SK-N-MC (cell line): ENCODE measurements at regions not wholly inside any gene's neighbourhood (a gene's known extent, or its start where the extent isn't known, plus 50 kb on each side); places are given as distances from the start of the nearest gene placed in this dataset.

Experiments used
- EZH2 ChIP-seq: fragments of 200-600 bp; sonication (generic); IDR thresholded peaks from one replicate; pipeline ENCODE4 v1.6.1; 2017; ENCODE audit warnings: antibody characterized with exemption
- POLR2AphosphoS5 ChIP-seq: IDR thresholded peaks from 2 replicates; pipeline ENCODE4 v1.6.1; 2012; ENCODE audit warnings: mild to moderate bottlenecking, low read depth, low read length, borderline replicate concordance

GRCh38 chr11:21949763-21950413 lies 243.0 kb upstream of the ANO5 start:
- TF ChIP-seq EZH2 (no peak), POLR2AphosphoS5 (no peak)
